HL-60 (cell line): ENCODE measurements at regions not wholly inside any gene's neighbourhood (a gene's known extent, or its start where the extent isn't known, plus 50 kb on each side); places are given as distances from the start of the nearest gene placed in this dataset.

Experiments used
- CTCF ChIP-seq: IDR thresholded peaks from one replicate; pipeline ENCODE4 v1.5.1; 2011; ENCODE audit warnings: low read length, control low read depth, inconsistent platforms; ENCODE audit not compliant: insufficient read depth
- POLR2AphosphoS5 ChIP-seq: IDR thresholded peaks from 2 replicates; pipeline ENCODE4 v1.6.1; 2012; ENCODE audit warnings: low read depth

GRCh38 chr10:2828741-2829140, 238.6 kb upstream of the PFKP start:
- no peak for TF ChIP-seq CTCF
- TF ChIP-seq POLR2AphosphoS5: no peak
